ENCODE measurements at regions not wholly inside any gene's neighbourhood (a gene's known extent, or its start where the extent isn't known, plus 50 kb on each side); places are given as distances from the start of the nearest gene placed in this dataset.

DNA sequence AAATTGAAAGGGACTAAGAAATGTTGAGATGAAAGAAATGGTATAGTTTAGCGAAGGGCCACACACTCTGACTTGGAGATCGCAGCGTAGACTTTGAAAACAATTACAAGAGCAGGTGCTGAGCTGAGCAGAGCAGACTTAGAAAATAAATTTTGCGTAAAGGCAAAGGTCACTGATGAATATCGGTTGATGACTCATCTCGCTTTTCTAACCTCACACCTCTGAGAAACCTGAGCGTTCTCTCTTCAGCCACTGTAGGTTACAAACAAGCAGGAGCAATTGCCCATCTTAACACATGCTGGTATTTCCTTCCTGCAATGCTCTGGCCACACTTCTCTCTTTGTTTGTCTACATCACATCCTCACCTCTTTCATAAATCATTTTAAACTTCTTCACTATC lies 190.6 kb upstream of the C9orf72 start:
- no peak for TF ChIP-seq CTCF (conservative IDR thresholded peaks at IDR 0.05)
- TF ChIP-seq ZFX (IDR thresholded peaks at IDR 0.05), result no peak

Data from C4-2B (cell line).